GM18873 (cell line): ENCODE measurements at regions not wholly inside any gene's neighbourhood (a gene's known extent, or its start where the extent isn't known, plus 50 kb on each side); places are given as distances from the start of the nearest gene placed in this dataset.

Experiments used
- ATAC-seq: cut with Tn5 transposase; IDR thresholded peaks from one replicate; pipeline ENCODE4 v1.9.1; 2021; ENCODE audit warnings: mild to moderate bottlenecking, moderate library complexity, moderate number of reproducible peaks; ENCODE audit not compliant: unreplicated experiment, low FRiP score

DNA sequence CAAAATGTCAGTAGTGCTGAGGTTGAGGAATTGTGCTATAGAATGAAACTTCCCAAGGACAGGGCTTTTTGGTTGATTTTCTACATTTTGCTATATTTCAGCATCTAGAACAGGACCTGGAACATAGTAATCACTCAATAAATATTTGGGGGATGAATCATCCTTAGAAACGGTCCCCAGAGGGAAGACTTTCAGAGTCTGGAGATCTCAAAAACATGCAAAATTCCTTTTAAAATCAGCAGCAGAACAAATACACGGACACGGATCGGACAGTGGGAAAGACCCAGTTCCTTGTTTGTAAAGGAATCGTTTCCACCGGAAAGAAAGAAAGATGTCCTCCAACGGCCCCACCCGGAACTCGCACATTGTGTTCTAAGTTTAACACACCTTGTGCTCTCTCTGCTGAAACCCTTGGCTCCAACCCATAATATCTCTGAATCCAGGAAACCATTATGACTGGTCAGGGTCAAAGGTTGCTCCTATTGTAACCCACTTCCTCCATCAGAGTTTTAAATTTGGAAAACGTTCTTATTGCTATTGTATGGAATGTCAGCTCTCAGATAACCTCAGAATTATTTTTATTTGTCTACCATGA, 617.2 kb downstream of the MED13L start:
- ATAC-seq = no peak

DNA sequence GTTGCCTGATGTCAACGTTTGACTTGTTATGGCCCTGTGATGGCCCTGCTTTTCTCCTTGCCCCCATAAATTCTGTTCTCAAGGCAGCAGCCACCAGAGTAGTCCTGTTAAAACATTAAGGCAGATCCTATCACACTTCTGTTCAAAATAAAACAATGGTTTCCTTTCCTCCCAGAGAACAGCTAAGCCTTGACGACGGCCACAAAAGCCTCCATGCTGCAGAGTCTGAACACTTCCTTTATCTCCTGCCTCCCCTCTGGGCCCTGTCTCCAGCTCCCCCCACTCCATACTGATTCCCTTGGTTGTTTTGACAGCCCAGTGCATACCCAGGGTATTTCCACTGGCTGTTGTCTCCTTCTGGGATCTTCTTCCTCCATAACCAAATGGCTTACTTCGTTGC, 618.1 kb downstream of the MED13L start:
- ATAC-seq = no peak

DNA sequence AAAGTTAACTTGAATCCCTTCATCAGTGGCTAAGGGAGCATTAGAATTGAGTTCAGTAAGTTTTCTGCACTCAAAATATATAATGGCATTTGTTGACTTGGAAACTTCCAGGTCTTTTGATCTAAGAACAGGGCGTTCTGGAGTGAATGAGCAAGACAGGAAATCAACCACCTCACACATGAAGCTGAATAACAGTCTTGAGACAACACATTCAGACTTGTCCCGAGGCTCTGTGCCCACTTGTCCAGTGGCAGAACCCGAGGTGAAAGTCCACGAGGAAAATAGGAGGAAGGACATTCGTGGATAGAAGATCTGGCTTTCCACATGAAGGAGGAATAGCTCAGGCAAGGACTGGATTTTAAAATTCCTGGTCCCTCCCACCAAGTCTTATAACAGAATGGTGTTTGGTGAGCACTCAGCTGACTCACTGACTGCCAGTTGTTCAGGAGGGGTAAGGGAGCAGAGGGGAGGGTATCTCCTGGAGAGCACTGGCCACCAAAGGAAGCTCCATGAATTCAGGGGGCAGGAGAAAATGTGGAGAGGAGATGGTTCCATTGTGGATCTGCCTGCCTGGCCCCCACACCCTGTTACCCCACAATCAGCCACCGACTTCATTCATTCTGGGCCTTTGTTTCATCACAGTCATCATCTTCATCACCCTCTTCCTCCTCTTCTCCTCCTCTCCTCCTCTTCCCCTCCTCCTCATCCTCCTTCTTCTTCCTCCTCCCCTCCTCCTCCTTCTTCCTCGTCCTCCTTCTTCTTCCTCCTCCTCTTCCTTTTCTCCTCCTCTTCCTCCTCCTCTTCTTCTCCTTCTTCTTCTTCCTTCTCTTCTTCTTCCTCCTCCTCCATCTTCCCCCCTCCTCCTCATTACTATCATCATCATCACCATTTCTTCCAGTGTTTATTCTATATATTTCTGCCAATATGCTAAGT, 620.1 kb downstream of the MED13L start:
- ATAC-seq = no peak

DNA sequence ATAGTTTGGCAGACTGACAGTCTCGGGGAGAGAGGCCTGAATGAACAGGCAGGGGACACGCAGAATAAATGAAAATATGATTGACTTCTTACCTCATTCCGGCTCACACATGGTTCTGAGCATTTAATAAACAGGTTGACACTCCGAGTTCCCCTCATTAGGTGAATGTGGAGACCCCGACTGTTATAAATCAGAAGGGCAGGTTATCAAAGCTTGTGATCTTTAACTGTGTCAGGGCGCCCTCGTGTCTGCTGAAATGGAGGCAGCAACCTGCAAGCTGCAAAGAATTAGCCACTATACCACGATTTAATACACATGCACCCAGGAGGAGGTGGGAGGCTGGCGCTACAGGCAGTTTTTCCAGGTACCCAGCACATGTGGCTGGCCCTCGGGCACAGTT, 627.5 kb downstream of the MED13L start:
- no peak for ATAC-seq

DNA sequence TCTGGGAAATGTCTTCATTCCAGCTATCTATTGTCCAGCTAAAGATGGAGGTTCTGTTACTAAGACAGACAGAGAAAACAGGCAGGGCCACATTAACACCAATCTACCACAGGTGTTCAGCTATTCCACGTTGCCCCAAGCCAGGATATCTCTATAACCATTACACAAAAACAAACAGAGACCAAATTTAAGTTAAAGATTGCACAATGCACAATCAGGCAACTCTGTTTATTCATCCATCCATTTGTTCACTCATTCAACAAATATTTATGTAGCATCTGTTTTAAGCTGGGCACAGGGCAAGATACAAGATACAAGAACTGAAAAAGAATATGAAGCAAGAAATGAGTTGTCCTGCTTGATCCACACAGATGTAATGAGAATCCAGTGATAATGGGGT, 629.0 kb downstream of the MED13L start:
- no peak for ATAC-seq

DNA sequence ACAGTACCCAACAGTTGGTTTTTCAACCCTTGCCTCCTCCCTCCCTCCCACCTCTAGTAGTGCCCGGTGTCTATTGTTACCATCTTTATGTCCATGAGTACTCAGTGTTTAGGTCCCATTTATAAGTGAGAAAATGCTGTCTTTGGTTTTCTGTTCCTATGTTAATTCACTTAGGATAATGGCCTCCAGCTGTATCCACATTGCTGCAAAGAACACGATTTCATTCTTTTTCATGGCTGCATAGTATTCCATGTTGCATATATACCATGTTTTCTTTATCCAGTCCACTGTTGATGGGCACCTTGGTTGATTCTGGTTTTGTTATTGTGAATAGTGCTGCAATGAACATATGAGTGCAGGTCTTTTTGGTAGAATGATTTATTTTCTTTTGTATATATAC, 631.3 kb downstream of the MED13L start:
- no peak for ATAC-seq

DNA sequence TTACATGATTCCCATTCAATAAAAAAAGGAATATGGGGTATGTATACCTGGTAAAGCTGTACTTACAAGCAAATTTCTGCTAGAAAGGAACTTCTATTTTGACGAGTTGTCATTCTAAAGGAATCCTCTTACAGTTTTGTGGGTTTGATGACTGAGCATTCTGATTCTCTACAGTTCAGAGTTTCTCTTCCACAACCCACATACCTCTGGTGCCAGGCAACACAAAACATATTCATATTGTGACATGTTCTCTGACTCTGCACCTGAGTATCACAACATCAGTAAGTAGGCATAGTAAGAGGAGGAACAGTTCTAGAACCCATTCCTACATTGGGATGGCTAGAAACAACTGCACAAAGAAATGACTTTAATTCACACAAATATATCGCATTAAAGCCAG, 636.6 kb downstream of the MED13L start:
- no peak for ATAC-seq

DNA sequence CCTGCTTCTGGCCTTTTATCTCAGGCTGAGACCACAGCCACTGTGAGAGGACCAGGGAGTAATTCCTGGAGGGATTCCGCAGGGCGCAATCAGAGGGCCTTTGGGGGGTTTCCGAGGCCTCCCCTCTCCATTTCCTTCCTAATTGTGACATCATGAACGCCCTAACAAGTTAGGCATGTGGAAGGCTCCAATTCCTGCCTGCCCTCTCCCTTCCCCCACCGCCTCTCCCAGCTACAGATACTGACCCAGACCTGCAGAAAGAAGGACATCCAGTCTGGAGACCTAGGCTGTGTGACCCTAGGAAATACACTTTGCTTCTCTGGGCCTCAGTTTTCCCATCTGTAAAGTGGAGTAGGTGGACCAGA, 637.9 kb downstream of the MED13L start:
- no peak for ATAC-seq

DNA sequence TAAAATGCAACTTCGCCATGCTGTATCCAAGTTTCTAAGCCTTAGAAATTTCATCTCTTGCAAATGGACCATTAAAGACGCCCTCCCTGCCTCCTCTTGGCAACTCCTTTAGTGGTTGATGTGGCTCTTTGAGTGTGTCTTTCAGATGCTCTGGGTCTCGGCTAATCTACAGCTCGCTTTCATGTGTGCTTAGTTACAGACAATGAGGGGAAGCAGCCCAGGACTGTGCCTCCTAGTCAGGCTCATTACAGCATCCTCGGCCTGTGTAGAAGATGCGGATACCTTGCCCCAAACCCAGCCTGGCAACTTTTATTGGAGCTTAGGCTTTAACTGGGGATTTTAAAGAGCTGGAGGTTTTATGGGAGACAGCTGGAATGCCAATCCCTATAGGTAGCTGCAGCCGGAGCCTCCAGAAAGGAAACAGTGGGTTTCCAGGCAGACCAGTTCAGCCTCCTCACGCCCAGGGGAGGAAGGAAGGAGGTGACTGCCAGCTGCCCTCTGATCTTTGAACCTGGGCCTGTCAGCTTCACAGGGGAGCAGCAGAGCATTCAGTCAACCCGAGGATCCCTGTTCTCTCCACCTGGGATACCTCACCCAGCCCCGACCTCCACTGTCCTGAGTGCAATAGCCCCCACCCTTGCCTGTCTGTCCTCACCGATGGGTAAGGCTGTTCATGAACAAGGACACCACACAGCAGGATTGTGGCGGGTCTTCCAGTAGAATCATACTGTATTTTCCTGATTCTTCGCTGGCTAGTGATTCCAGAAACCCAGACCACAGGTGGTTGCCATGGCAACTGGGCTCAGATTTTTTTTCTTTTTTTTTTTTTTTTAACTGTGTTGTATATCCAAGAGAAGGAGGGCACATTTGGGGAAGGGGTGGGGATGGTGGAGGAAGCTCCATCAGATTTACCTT, 638.5 kb downstream of the MED13L start:
- ATAC-seq = no peak

DNA sequence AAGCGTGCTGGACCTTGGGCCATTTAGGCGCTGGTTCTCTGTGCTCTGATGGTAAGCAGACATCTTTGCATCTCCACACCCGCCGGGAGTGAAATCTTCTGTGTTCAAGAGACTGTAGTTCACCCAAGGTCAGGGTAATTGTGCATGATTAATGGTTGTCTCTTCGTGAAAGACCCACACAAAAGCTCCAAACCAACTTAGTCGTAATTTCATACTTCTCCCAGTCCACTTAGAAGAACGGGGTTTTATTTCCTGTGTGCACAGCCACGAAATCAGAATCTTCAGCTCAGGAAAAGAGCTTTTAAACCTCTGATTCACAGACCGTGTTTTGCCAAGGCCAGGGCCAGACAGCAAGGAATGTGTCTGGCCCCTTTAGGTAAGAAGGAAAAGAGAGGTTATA, 640.9 kb downstream of the MED13L start:
- no peak for ATAC-seq

DNA sequence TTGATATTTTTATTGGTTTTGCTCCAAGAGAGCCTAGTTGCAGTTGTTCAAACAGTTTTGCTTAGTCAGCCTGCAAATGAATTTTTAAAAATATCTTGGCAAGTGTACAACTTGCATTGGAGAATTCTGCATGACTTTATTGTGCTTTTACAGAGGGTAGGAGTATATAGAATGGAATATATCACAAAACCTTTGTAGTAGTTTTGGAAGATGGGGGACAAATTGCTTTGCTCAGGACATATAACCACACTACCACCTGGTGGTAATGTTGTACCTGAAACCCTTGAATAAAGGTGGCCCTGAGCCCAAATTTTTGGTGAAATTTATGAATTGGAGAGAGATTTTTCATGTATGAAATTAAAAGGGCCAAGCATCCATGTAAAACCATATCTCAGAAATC, 645.2 kb downstream of the MED13L start:
- no peak for ATAC-seq

DNA sequence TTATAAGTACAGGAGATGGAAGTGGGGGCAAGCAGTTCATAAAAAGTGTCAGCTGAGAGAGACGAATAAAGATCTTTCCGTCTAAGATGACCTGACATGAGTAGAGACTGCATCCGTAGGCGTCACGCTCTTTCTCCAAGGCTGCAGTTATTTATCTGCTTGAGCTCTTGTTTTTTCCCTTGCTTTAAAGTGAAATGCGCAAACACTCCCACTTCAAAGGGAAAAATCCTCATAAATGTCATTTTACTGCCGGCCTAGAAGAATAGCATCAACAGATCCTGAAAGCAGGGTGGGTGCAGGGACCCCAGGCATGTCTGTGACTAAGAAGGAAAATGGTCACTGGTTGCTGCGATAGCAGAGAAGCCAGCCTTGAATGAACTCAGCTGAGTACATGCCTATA, 647.4 kb downstream of the MED13L start:
- no peak for ATAC-seq

DNA sequence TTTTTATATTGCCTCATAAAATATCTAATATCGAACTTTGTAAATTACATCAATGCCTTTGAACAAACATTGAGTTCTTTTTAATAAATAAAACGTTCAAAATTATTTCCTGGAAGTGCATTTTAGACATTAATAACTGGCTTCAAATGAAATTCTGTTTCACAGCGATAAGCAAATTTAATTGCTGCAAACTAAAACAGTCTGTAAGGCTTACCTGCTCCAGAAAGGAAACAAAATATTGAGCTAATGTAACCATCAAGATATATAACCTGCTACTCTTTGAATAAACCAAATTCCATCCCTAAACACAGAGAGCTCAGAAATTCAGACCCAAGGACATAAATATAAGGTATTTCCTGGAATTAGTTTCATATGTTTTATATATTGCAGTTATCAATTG, 651.3 kb downstream of the MED13L start:
- no peak for ATAC-seq

DNA sequence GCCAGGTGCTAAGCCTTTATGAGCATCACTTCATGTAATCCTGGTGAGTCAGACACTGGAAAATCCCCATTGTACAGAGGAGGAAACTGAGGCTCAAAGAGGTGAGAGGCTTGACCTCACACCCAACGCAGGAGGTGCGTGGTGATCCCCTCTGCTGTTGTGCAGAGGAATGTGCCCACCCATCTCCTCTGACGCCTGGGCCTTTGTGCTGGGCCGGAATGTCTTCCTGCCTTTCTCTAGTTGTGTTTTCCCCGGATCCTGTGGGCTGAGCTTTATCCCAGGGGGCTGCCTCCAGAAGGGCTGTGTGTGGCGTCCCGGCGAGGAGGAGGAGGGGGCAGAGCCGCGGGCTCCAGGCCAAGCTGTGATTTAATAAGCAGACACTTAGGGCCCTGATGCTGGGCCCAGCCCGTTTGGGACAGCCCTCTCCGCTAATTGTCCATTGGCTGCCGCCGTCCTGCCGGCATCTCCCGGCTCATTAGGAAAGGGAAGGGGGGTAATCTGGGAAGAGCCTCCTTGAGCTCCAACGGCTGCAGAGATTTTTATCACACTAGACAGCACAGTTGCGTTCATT, 653.6 kb downstream of the MED13L start:
- ATAC-seq = no peak

DNA sequence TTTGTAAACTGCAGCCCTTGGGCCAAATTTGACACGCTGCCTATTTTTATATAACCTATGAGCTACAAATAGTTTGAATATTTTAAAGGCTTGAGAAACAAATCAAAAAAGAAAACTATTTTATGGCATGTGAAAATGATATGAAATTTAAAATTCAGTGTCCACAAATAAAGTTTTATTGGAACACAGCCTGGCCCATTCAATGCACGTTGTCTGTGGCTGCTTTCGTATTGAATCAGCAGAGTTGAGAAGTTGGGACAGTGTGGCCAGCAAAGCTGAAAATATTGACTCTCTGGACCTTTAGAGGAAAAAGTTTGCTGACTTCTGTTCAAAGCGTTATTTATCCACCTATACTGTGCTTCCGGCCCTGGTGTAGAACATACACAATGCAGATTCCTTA, 654.2 kb downstream of the MED13L start:
- ATAC-seq = no peak

DNA sequence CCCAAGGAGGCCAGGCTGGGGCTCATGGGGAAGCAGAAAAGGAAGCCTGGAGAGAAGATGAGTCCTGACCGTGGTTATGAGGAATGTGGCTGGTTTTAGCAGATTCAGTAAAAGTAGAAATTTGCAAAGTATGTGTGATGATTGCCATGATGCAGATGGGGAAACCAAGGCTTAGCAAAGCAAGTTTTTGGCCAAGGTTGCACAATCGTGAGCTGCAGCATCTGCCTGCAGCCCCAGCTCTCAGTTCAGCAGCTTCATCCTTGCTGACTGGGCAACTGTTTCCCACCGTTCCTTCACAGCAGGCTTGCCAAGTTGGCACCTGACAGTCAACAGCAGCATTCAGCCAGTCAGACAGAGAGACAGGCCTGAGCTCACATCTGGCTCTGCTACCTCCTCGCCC, 656.7 kb downstream of the MED13L start:
- ATAC-seq = no peak

DNA sequence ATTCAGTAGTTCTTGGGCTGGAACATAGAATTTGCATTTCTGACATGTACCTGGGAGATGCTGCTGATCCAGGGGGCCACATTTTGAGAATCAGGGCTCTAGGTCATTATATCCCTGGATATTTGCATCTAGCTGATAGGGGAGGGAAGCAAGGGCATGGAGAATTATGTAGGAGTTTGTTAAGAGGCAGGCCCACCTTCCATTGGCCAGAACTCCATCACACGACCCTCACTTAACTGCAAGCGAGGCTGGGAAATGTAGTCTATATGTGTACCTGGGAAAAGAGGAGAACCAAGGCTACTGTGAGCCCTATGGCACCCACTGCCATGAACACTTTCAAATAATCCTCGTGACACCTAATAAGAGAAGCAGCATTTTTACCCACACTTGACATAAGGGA, 657.6 kb downstream of the MED13L start:
- ATAC-seq = no peak

DNA sequence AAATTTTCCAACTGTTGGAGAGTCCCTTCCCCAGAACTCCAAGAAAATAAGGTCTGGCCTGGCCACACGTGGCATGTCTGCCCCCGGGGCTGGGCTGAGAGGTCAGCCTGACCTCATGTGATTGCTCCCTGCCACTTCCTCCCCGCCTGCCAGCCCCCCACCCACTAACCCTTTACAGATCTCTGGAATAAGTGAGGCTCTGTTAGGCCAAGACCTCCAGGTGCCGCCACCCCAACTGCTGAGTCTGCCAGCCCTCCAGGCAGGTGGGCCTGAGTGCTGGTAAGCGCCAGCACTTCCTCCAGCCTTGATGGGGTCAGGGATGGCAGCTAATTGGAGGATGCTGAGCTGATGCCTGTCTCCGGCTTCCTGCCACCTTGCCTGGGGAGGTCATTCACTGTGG, 658.4 kb downstream of the MED13L start:
- no peak for ATAC-seq

DNA sequence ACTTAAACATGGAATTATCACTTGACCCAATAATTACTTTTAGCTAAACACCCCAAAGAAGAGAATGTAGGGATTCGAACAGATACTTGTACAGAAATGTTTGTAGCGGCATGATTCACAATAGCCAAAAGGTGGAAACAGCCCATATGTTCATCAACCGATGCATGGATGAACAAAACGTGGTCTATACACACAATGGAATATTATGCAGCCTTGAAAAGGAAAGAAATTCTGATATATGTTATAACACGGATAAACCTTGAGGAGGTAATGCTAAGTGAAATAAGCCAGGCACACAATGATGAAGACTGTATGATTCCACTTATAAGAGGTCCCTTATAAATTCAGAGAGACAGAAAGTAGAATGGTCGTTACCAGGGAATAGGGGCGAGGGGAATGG, 659.4 kb downstream of the MED13L start:
- ATAC-seq = no peak

DNA sequence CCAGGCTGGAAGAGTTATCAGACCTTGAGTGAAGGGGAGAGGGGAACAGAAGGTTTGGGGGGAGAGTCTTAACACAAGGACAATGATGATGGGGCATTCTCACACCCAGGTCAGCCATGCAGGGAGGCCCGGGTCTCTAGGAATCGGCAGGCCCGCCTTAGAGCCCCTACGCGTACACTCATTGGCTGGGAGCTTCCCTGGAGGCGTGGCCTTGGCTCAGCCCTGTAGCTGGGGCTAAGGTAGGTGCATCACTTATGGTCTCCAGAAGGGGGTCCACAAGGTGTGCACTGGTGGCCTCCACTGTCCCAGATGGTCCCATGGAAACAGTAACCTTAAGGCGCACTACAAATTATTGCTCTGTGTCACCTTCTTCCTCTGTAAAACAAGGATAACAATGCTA, 660.1 kb downstream of the MED13L start:
- no peak for ATAC-seq

DNA sequence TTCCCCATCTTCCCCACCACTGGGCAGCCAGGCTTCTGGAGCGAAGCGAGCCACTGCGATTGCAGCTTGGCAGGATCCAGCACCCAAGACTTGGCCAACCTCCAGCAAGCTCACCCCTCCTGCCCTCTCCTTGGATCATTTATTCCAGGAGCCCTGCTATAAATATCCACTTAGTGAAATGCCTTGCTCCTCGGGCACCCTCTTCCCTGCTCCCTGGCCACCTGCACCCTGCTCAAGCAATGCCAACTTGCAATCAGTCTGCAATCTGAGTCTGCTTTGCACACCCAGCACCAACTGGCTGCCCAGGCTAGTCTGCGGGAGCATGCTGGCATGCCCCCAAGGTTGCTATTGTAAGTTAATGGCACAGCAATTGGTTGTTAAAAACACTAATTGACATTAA, 666.0 kb downstream of the MED13L start:
- no peak for ATAC-seq
